IMR-90 (cell line): ENCODE measurements at regions not wholly inside any gene's neighbourhood (a gene's known extent, or its start where the extent isn't known, plus 50 kb on each side); places are given as distances from the start of the nearest gene placed in this dataset.

ENCODE experiments used
- ATAC-seq: fragments of 200-7000 bp; cut with Tn5 transposase; 2 replicates; pipeline ENCODE4 v1.9.1; 2020; ENCODE audit warnings: low read depth, mild to moderate bottlenecking, moderate library complexity
- BruUV-seq: library from RNA; stranded (reverse); fragments of 400-500 nt; replicated peaks from 2 replicates; lab custom pipeline; 2021; lab: Mats Ljungman, UMichigan
- CTCF ChIA-PET: fragments of 300-600 bp; formaldehyde crosslinking; extraction: SDS; loops from one replicate; lab custom pipeline; 2021; ENCODE audit warnings: antibody characterized with exemption; lab: Yijun Ruan, JAX
- POLR2A ChIA-PET: fragments of 300-600 bp; sonication (Branson Sonifier 250); formaldehyde crosslinking; loops from one replicate; lab custom pipeline; 2022; ENCODE audit warnings: antibody characterized with exemption; ENCODE audit not compliant: unreplicated experiment; lab: Charles Lee
- DNase-seq: peaks from one replicate; pipeline ENCODE4 v3.0.0; 2013
- H2AFZ ChIP-seq: replicated peaks from 2 replicates; pipeline ENCODE3; 2013; ENCODE audit warnings: low read length, mild to moderate bottlenecking; ENCODE audit not compliant: poor library complexity
- H2AK5ac ChIP-seq: 2 replicates; pipeline ENCODE4 v1.6.1; 2013; ENCODE audit warnings: low read depth, low read length, inconsistent platforms
- H2AK9ac ChIP-seq: replicated peaks from 2 replicates; pipeline ENCODE3; 2013; ENCODE audit warnings: mild to moderate bottlenecking, low read depth, low read length, moderate library complexity; ENCODE audit not compliant: poor library complexity
- H2BK120ac ChIP-seq: 2 replicates; pipeline ENCODE4 v1.6.1; 2013; ENCODE audit warnings: low read depth, low read length, inconsistent platforms
- H2BK15ac ChIP-seq: 3 replicates; pipeline ENCODE4 v1.6.1; 2013; ENCODE audit warnings: low read depth, low read length, inconsistent platforms
- H2BK20ac ChIP-seq: 2 replicates; pipeline ENCODE4 v1.6.1; 2013; ENCODE audit warnings: low read depth, mild to moderate bottlenecking, inconsistent platforms, low read length, moderate library complexity
- H2BK5ac ChIP-seq: 2 replicates; pipeline ENCODE4 v1.6.1; 2013; ENCODE audit warnings: mild to moderate bottlenecking, low read depth, low read length, inconsistent platforms; ENCODE audit not compliant: poor library complexity, severe bottlenecking
- H3K14ac ChIP-seq: replicated peaks from 2 replicates; pipeline ENCODE4 v1.6.1; 2013; ENCODE audit warnings: low read depth, low read length, inconsistent platforms
- H3K18ac ChIP-seq: 2 replicates; pipeline ENCODE4 v1.6.1; 2013; ENCODE audit warnings: low read depth, low read length, control low read depth
- H3K23ac ChIP-seq: 2 replicates; pipeline ENCODE4 v1.6.1; 2013; ENCODE audit warnings: low read depth, low read length, inconsistent platforms
- H3K27ac ChIP-seq: 2 replicates; pipeline ENCODE4 v1.5.1; 2013; ENCODE audit warnings: mild to moderate bottlenecking, control low read depth, low read length; ENCODE audit not compliant: insufficient read depth
- H3K27me3 ChIP-seq: 2 replicates; pipeline ENCODE4 v1.6.1; 2013; ENCODE audit warnings: low read length; ENCODE audit not compliant: control insufficient read depth, insufficient read depth
- H3K36me3 ChIP-seq: 2 replicates; pipeline ENCODE4 v1.6.1; 2013; ENCODE audit warnings: low read length, mixed read lengths; ENCODE audit not compliant: control insufficient read depth, insufficient read depth
- H3K4ac ChIP-seq: 2 replicates; pipeline ENCODE4 v1.6.1; 2013; ENCODE audit warnings: low read depth, low read length, inconsistent platforms
- H3K4me1 ChIP-seq: 2 replicates; pipeline ENCODE4 v1.6.1; 2013; ENCODE audit warnings: low read length, mixed read lengths; ENCODE audit not compliant: control insufficient read depth, insufficient read depth
- H3K4me2 ChIP-seq: 2 replicates; pipeline ENCODE4 v1.6.1; 2013; ENCODE audit warnings: low read depth, mild to moderate bottlenecking, control low read depth, low read length, moderate library complexity
- H3K4me3 ChIP-seq: 2 replicates; pipeline ENCODE4 v1.5.1; 2013; ENCODE audit warnings: low read depth, mild to moderate bottlenecking, control low read depth, low read length, moderate library complexity; ENCODE audit not compliant: insufficient read depth
- H3K56ac ChIP-seq: 2 replicates; pipeline ENCODE4 v1.6.1; 2013; ENCODE audit warnings: low read length, inconsistent platforms; ENCODE audit not compliant: insufficient read depth; ENCODE audit errors: extremely low read depth
- H3K79me1 ChIP-seq, 2 experiments: 2 replicates each; pipeline ENCODE4 v1.6.1; 2013; ENCODE audit warnings: low read length in 2 of 2, inconsistent platforms in 1 of 2, low read depth in 1 of 2
- H3K9ac ChIP-seq: 2 replicates; pipeline ENCODE4 v1.6.1; 2013; ENCODE audit warnings: low read depth, low read length, control low read depth
- H3K9me1 ChIP-seq: 2 replicates; pipeline ENCODE4 v1.6.1; 2013; ENCODE audit warnings: low read length, inconsistent platforms; ENCODE audit not compliant: insufficient read depth
- H3K9me3 ChIP-seq: 2 replicates; pipeline ENCODE4 v1.6.1; 2013; ENCODE audit warnings: low read length; ENCODE audit not compliant: control insufficient read depth, insufficient read depth
- H4K20me1 ChIP-seq: 2 replicates; pipeline ENCODE4 v1.6.1; 2013; ENCODE audit warnings: low read length, inconsistent platforms; ENCODE audit not compliant: insufficient read depth
- H4K5ac ChIP-seq: 2 replicates; pipeline ENCODE4 v1.6.1; 2013; ENCODE audit warnings: mild to moderate bottlenecking, low read depth, low read length, control low read depth
- H4K8ac ChIP-seq, 2 experiments: 2 replicates each; pipeline ENCODE4 v1.6.1; 2013; ENCODE audit warnings: low read depth in 2 of 2, low read length in 2 of 2, control low read depth in 1 of 2, inconsistent platforms in 1 of 2
- H4K91ac ChIP-seq: 2 replicates; pipeline ENCODE4 v1.6.1; 2013; ENCODE audit warnings: low read depth, low read length, inconsistent platforms; ENCODE audit not compliant: insufficient read depth
- BHLHE40 ChIP-seq: fragments of 150-350 bp; IDR thresholded peaks from 2 replicates; pipeline ENCODE4 v1.6.1; 2016; ENCODE audit warnings: mild to moderate bottlenecking, low read depth, low read length
- CEBPB ChIP-seq: IDR thresholded peaks from 2 replicates; pipeline ENCODE4 v1.6.1; 2012; ENCODE audit warnings: low read depth, low read length, improper control_type of control experiment
- CHD1 ChIP-seq: IDR thresholded peaks from 2 replicates; pipeline ENCODE4 v1.6.1; 2012; ENCODE audit warnings: low read depth, low read length, improper control_type of control experiment
- FOS ChIP-seq: fragments of 150-350 bp; IDR thresholded peaks from 2 replicates; pipeline ENCODE4 v1.6.1; 2016; ENCODE audit warnings: low read depth, low read length
- MAFK ChIP-seq: IDR thresholded peaks from 2 replicates; pipeline ENCODE4 v1.6.1; 2012; ENCODE audit warnings: low read depth, low read length, improper control_type of control experiment
- MAZ ChIP-seq: IDR thresholded peaks from 2 replicates; pipeline ENCODE4 v1.6.1; 2012; ENCODE audit warnings: low read depth, mild to moderate bottlenecking, low read length, improper control_type of control experiment, moderate library complexity, borderline replicate concordance
- MXI1 ChIP-seq: IDR thresholded peaks from 2 replicates; pipeline ENCODE4 v1.6.1; 2012; ENCODE audit warnings: low read depth, mild to moderate bottlenecking, low read length, moderate library complexity, borderline replicate concordance
- NFE2L2 ChIP-seq: fragments of 150-350 bp; IDR thresholded peaks from 2 replicates; pipeline ENCODE4 v1.6.1; 2016; ENCODE audit warnings: low read depth, mild to moderate bottlenecking, low read length
- POLR2A ChIP-seq: IDR thresholded peaks from 2 replicates; pipeline ENCODE4 v1.6.1; 2012; ENCODE audit warnings: mild to moderate bottlenecking, low read depth, low read length
- RAD21 ChIP-seq: IDR thresholded peaks from 2 replicates; pipeline ENCODE4 v1.6.1; 2012; ENCODE audit warnings: low read length, improper control_type of control experiment
- RCOR1 ChIP-seq: IDR thresholded peaks from 2 replicates; pipeline ENCODE4 v1.6.1; 2012; ENCODE audit warnings: mild to moderate bottlenecking, low read length, improper control_type of control experiment; ENCODE audit not compliant: insufficient replicate concordance
- RFX5 ChIP-seq: IDR thresholded peaks from 2 replicates; pipeline ENCODE4 v1.8.0; 2012; ENCODE audit warnings: low read depth, mild to moderate bottlenecking, low read length, moderate library complexity
- SMC3 ChIP-seq: fragments of 150-350 bp; IDR thresholded peaks from 2 replicates; pipeline ENCODE4 v1.6.1; 2016; ENCODE audit warnings: low read depth, mild to moderate bottlenecking, antibody characterized with exemption, low read length, moderate library complexity
- WGBS, 2 experiments: methylation state at CpG; one replicate each; pipeline versions ENCODE4 v1.1.5 to v1.1.7; 2013; ENCODE audit warnings: missing lambda C conversion rate in 2 of 2; ENCODE audit not compliant: insufficient read length in 1 of 2; ENCODE audit errors: extremely low coverage in 2 of 2; 5-methylcytosine and 5-hydroxymethylcytosine counted together
- dilution Hi-C: fragments of 300-500 bp; cut with HindIII; formaldehyde crosslinking; loops from one replicate; pipeline ENCODE4 v1.14.3; 2018; ENCODE audit warnings: low sequenced_read_pairs; ENCODE audit not compliant: unreplicated experiment
- in situ Hi-C: fragments of 300-500 bp; cut with MboI; formaldehyde crosslinking; loops from 3 replicates; pipeline ENCODE4 v1.14.3; 2019; ENCODE audit warnings: low sequenced_read_pairs, inconsistent platforms, mixed read lengths
- intact Hi-C: fragments of 100-400 bp; cut with micrococcal nuclease; formaldehyde crosslinking; loops from 2 replicates; pipeline ENCODE4 v1.10.0; 2022
- TF ChIP-seq, protein P1 (sequence below): fragments of 150-350 bp; IDR thresholded peaks from 2 replicates; pipeline ENCODE4 v1.6.1; 2016; ENCODE audit warnings: low read depth, mild to moderate bottlenecking, low read length, moderate library complexity, borderline replicate concordance
- TF ChIP-seq, protein P2 (sequence below): fragments of 150-350 bp; IDR thresholded peaks from 2 replicates; pipeline ENCODE4 v1.6.1; 2017; ENCODE audit warnings: mild to moderate bottlenecking, antibody characterized with exemption, low read length, low read depth
- TF ChIP-seq, protein P3 (sequence below): conservative IDR thresholded peaks from 2 replicates; pipeline ENCODE4 v1.5.1; 2012; ENCODE audit warnings: mild to moderate bottlenecking, low read depth, low read length, improper control_type of control experiment

DNA sequence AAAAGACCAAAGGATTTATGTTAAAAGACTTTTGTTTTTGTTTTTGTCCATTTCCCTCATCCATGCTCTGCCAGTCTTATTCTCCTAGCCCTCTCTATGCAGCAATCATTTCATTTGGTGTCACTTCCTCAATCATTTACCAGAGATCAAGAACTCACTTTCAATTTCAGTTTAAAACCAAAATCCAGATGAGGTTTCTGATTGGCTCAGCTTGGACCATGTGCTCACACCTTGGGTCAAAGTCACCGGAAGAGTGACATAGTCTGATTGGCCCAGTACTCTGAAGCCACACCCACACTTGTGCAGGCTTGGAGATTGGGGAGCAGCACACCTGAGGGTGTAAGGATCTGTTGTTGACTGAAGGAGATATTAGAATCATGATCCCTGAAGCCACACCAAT lies 79.6 kb downstream of the TLR4 start:
- Histone ChIP-seq H2AK9ac (no peak overlapping the region), H3K79me1 (no peaks in the 10 kb centered on the region), H2AK5ac (no peak overlapping the region), H3K9me1 (no peaks in the 10 kb centered on the region), H2BK120ac (no peak overlapping the region), H3K14ac (no peak overlapping the region), H3K18ac (no peak overlapping the region), H4K20me1 (no peaks in the 10 kb centered on the region), H2AFZ (no peak overlapping the region), H3K4ac (no peak overlapping the region), H3K4me3 (no peak overlapping the region), H3K27ac (no peak overlapping the region), H4K8ac (no peak overlapping the region), H2BK15ac (no peak overlapping the region), H3K4me2 (no peak overlapping the region), H3K9ac (no peak overlapping the region), H2BK20ac (no peak overlapping the region), H3K4me1 (no peaks in the 10 kb centered on the region), H3K56ac (no peak overlapping the region), H4K5ac (no peak overlapping the region), H3K9me3 (peaks cover 14% of the 10 kb centered on the region), H4K91ac (no peak overlapping the region), H2BK5ac (no peak overlapping the region), H3K23ac (no peak overlapping the region), H3K36me3 (no peaks in the 10 kb centered on the region), H3K27me3 (no peaks in the 10 kb centered on the region)
- TF ChIP-seq MAFK, result no peak
- no peak for TF ChIP-seq MXI1
- TF ChIP-seq CEBPB, result no peak
- TF ChIP-seq RAD21, result no peak
- TF ChIP-seq, protein P1, sequence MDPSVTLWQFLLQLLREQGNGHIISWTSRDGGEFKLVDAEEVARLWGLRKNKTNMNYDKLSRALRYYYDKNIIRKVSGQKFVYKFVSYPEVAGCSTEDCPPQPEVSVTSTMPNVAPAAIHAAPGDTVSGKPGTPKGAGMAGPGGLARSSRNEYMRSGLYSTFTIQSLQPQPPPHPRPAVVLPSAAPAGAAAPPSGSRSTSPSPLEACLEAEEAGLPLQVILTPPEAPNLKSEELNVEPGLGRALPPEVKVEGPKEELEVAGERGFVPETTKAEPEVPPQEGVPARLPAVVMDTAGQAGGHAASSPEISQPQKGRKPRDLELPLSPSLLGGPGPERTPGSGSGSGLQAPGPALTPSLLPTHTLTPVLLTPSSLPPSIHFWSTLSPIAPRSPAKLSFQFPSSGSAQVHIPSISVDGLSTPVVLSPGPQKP, result no peak
- TF ChIP-seq, protein P2, sequence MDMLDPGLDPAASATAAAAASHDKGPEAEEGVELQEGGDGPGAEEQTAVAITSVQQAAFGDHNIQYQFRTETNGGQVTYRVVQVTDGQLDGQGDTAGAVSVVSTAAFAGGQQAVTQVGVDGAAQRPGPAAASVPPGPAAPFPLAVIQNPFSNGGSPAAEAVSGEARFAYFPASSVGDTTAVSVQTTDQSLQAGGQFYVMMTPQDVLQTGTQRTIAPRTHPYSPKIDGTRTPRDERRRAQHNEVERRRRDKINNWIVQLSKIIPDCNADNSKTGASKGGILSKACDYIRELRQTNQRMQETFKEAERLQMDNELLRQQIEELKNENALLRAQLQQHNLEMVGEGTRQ, result no peak
- TF ChIP-seq BHLHE40, result no peak
- no peak for TF ChIP-seq FOS
- TF ChIP-seq POLR2A, result no peak
- TF ChIP-seq SMC3, result no peak
- no peak for TF ChIP-seq CHD1
- TF ChIP-seq NFE2L2, result no peak
- TF ChIP-seq RFX5, result no peak
- TF ChIP-seq RCOR1, result no peak
- TF ChIP-seq, protein P3, sequence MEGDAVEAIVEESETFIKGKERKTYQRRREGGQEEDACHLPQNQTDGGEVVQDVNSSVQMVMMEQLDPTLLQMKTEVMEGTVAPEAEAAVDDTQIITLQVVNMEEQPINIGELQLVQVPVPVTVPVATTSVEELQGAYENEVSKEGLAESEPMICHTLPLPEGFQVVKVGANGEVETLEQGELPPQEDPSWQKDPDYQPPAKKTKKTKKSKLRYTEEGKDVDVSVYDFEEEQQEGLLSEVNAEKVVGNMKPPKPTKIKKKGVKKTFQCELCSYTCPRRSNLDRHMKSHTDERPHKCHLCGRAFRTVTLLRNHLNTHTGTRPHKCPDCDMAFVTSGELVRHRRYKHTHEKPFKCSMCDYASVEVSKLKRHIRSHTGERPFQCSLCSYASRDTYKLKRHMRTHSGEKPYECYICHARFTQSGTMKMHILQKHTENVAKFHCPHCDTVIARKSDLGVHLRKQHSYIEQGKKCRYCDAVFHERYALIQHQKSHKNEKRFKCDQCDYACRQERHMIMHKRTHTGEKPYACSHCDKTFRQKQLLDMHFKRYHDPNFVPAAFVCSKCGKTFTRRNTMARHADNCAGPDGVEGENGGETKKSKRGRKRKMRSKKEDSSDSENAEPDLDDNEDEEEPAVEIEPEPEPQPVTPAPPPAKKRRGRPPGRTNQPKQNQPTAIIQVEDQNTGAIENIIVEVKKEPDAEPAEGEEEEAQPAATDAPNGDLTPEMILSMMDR, result no peak
- TF ChIP-seq MAZ, result no peak
- ChIA-PET POLR2A (no interaction called here), CTCF (no interaction called here)
- no TSS peak for BruUV-seq
- dilution Hi-C loops (no loop called here), in situ Hi-C loops (no loop called here), intact Hi-C loops (no loop called here)
- ATAC-seq (no peak), DNase-seq (no peak)
- no CpG with 5 or more reads among the region's 1 CpG for WGBS, 2 experiments
